T-cell (primary cell): ENCODE measurements at regions not wholly inside any gene's neighbourhood (a gene's known extent, or its start where the extent isn't known, plus 50 kb on each side); places are given as distances from the start of the nearest gene placed in this dataset.

ENCODE experiments used
- ATAC-seq, 4 experiments: fragments of 200-7000 bp in 3 of 4; fragments of 150-1000 bp in 1 of 4; cut with Tn5 transposase; replicated peaks in 1 of 4; 1 replicate in 3 of 4; 2 replicates in 1 of 4; pipeline ENCODE4 v1.10.0; 2021; ENCODE audit warnings: moderate library complexity in 3 of 4, mild to moderate bottlenecking in 2 of 4, moderate number of reproducible peaks in 1 of 4
- CTCF ChIA-PET, 2 donors: fragments of 300-600 bp; sonication (Branson Sonifier 250); formaldehyde crosslinking; loops; one replicate each; lab custom pipeline; 2022; ENCODE audit warnings: antibody characterized with exemption in 2 of 2; lab: Charles Lee
- POLR2A ChIA-PET, 2 donors: fragments of 300-600 bp; sonication (Branson Sonifier 250); formaldehyde crosslinking; loops; one replicate each; lab custom pipeline; 2022; ENCODE audit warnings: antibody characterized with exemption in 2 of 2; lab: Charles Lee
- DNase-seq, 35 experiments: peaks; one replicate each; pipeline versions ENCODE4 v3.0.0 to v3.0.0-alpha.2; 2013 to 2023
- H3K27ac ChIP-seq: one replicate; pipeline ENCODE4 v1.5.1; 2013; ENCODE audit warnings: low read length
- H3K27me3 ChIP-seq, 2 experiments: replicated peaks in 1 of 2; 1 replicate in 1 of 2; 2 replicates in 1 of 2; pipeline versions ENCODE4 v1.6.1 to v1.7.0; 2013; ENCODE audit warnings: low read length in 1 of 2, mixed read lengths in 1 of 2; ENCODE audit not compliant: control insufficient read depth in 2 of 2, insufficient read depth in 2 of 2; ENCODE audit errors: extremely low read depth in 1 of 2
- H3K36me3 ChIP-seq, 2 donors: 1 replicate in 1 of 2; 2 replicates in 1 of 2; pipeline versions ENCODE4 v1.6.1 to v1.7.0; 2013; ENCODE audit warnings: low read length in 1 of 2; ENCODE audit not compliant: control insufficient read depth in 2 of 2, insufficient read depth in 1 of 2; ENCODE audit errors: extremely low read depth in 1 of 2
- H3K4me1 ChIP-seq, 2 experiments: 1 replicate in 1 of 2; 2 replicates in 1 of 2; pipeline versions ENCODE4 v1.6.1 to v1.7.0; 2013; ENCODE audit warnings: low read length in 2 of 2, mixed read lengths in 1 of 2; ENCODE audit not compliant: insufficient read depth in 2 of 2, control insufficient read depth in 1 of 2; ENCODE audit errors: extremely low read depth in 1 of 2
- H3K4me3 ChIP-seq, 2 donors: 1 replicate in 1 of 2; 2 replicates in 1 of 2; pipeline versions ENCODE4 v1.5.1 to v1.7.0; 2013; ENCODE audit warnings: mild to moderate bottlenecking in 2 of 2, low read length in 1 of 2, moderate library complexity in 1 of 2; ENCODE audit not compliant: control insufficient read depth in 1 of 2; ENCODE audit errors: extremely low read depth in 1 of 2
- H3K9me3 ChIP-seq: 2 replicates; pipeline ENCODE4 v1.7.0; 2013
- H3K27ac Mint-ChIP-seq, 2 donors: one replicate each; pipeline ENCODE4 v1.8.0; 2020 to 2021; ENCODE audit warnings: mild to moderate bottlenecking in 2 of 2, mixed read lengths in 2 of 2
- H3K27me3 Mint-ChIP-seq, 2 donors: one replicate each; pipeline ENCODE4 v1.8.0; 2021 to 2022; ENCODE audit warnings: mixed read lengths in 2 of 2
- H3K36me3 Mint-ChIP-seq: one replicate; pipeline ENCODE4 v1.8.0; 2021; ENCODE audit warnings: mixed read lengths
- H3K4me1 Mint-ChIP-seq, 3 donors: one replicate each; pipeline ENCODE4 v1.8.0; 2020 to 2022; ENCODE audit warnings: mixed read lengths in 3 of 3, mild to moderate bottlenecking in 1 of 3
- H3K4me3 Mint-ChIP-seq, 3 donors: one replicate each; pipeline ENCODE4 v1.8.0; 2020 to 2022; ENCODE audit warnings: mild to moderate bottlenecking in 3 of 3, mixed read lengths in 3 of 3, moderate library complexity in 3 of 3
- H3K9me3 Mint-ChIP-seq, 3 donors: one replicate each; pipeline ENCODE4 v1.8.0; 2020 to 2022; ENCODE audit warnings: mixed read lengths in 3 of 3
- WGBS: methylation state at CpG from one replicate; pipeline ENCODE4 v1.1.5; 2013; ENCODE audit warnings: missing lambda C conversion rate; ENCODE audit not compliant: insufficient coverage; 5-methylcytosine and 5-hydroxymethylcytosine counted together

- H3K4me1 ChIP-seq, result no peaks in the 10 kb centered on the region
- no peaks in the 10 kb centered on the region for H3K36me3 ChIP-seq
- no peaks in the 10 kb centered on the region for H3K9me3 ChIP-seq
- no peak overlapping the region for H3K4me3 Mint-ChIP-seq
- H3K36me3 Mint-ChIP-seq, result no peaks in the 10 kb centered on the region
- no peak overlapping the region for H3K27ac ChIP-seq
- H3K27me3 ChIP-seq, result no peaks in the 10 kb centered on the region
- no peaks in the 10 kb centered on the region for H3K27me3 Mint-ChIP-seq
- no peak overlapping the region for H3K4me3 ChIP-seq
- no peak overlapping the region for H3K27ac Mint-ChIP-seq
- DNase-seq (no peak), ATAC-seq (no peak)
- no peaks in the 10 kb centered on the region for H3K9me3 Mint-ChIP-seq
- 100% methylated on average over 1 of the region's 3 CpGs for WGBS
- no peaks in the 10 kb centered on the region for H3K4me1 Mint-ChIP-seq
- ChIA-PET POLR2A (no interaction called here), CTCF (no interaction called here)
These were observed 678.0 kb upstream of the ZEB2 start for GRCh38 chr2:145197944-145198343.

- no peak overlapping the region for H3K4me3 ChIP-seq
- H3K36me3 Mint-ChIP-seq, result no peaks in the 10 kb centered on the region
These were observed 674.8 kb upstream of the ZEB2 start for GRCh38 chr2:145194673-145195072.

GRCh38 chr2:145190031-145190703, 670.2 kb upstream of the ZEB2 start:
- WGBS, result 100% methylated on average over 2 of the region's 7 CpGs
- Mint-ChIP-seq H3K9me3 (no peaks in the 10 kb centered on the region), H3K36me3 (no peaks in the 10 kb centered on the region), H3K4me1 (no peaks in the 10 kb centered on the region), H3K4me3 (no peak overlapping the region), H3K27me3 (no peaks in the 10 kb centered on the region), H3K27ac (no peak overlapping the region)
- DNase-seq (no peak), ATAC-seq (no peak)
- CTCF ChIA-PET, result no interaction called here
- H3K9me3 ChIP-seq, result no peaks in the 10 kb centered on the region
- no peaks in the 10 kb centered on the region for H3K36me3 ChIP-seq
- H3K4me1 ChIP-seq, result no peaks in the 10 kb centered on the region
- H3K27me3 ChIP-seq, result no peaks in the 10 kb centered on the region
- no peak overlapping the region for H3K4me3 ChIP-seq
- H3K27ac ChIP-seq, result no peak overlapping the region
- POLR2A ChIA-PET, result no interaction called here

More at GRCh38 chr2:145194673-145195072, 674.8 kb upstream of the ZEB2 start:
- Histone ChIP-seq H3K9me3 (no peaks in the 10 kb centered on the region), H3K4me1 (no peaks in the 10 kb centered on the region), H3K27me3 (no peaks in the 10 kb centered on the region), H3K36me3 (no peaks in the 10 kb centered on the region), H3K27ac (no peak overlapping the region)
- Mint-ChIP-seq H3K4me1 (no peaks in the 10 kb centered on the region), H3K27me3 (no peaks in the 10 kb centered on the region), H3K27ac (no peak overlapping the region), H3K9me3 (no peaks in the 10 kb centered on the region), H3K4me3 (no peak overlapping the region)
- CTCF ChIA-PET, result no interaction called here
- no peak for DNase-seq
- no peak for ATAC-seq
- POLR2A ChIA-PET, result no interaction called here
- WGBS, result no CpG with 5 or more reads among the region's 2 CpGs

GRCh38 chr2:145186303-145186702, 666.4 kb upstream of the ZEB2 start:
- ATAC-seq, result no peak
- H3K4me1 ChIP-seq, result no peaks in the 10 kb centered on the region
- ChIA-PET CTCF (no interaction called here), POLR2A (no interaction called here)
- no peaks in the 10 kb centered on the region for H3K9me3 Mint-ChIP-seq
- no peaks in the 10 kb centered on the region for H3K36me3 ChIP-seq
- H3K4me3 ChIP-seq, result no peak overlapping the region
- H3K27ac ChIP-seq, result no peak overlapping the region
- H3K4me3 Mint-ChIP-seq, result no peak overlapping the region
- no peaks in the 10 kb centered on the region for H3K4me1 Mint-ChIP-seq
- no peaks in the 10 kb centered on the region for H3K36me3 Mint-ChIP-seq
- no peaks in the 10 kb centered on the region for H3K27me3 ChIP-seq
- H3K27me3 Mint-ChIP-seq, result no peaks in the 10 kb centered on the region
- no peak overlapping the region for H3K27ac Mint-ChIP-seq
- WGBS, result 67% methylated on average over 4 of the region's 4 CpGs
- H3K9me3 ChIP-seq, result no peaks in the 10 kb centered on the region
- DNase-seq, result no peak

GRCh38 chr2:145185696-145186095, 665.8 kb upstream of the ZEB2 start:
- no peaks in the 10 kb centered on the region for H3K36me3 Mint-ChIP-seq

GRCh38 chr2:145184741-145185651, 665.1 kb upstream of the ZEB2 start:
- DNase-seq (no peak), ATAC-seq (no peak)
- H3K4me1 Mint-ChIP-seq, result no peaks in the 10 kb centered on the region
- Histone ChIP-seq H3K27ac (no peak overlapping the region), H3K36me3 (no peaks in the 10 kb centered on the region), H3K4me3 (no peak overlapping the region), H3K27me3 (no peaks in the 10 kb centered on the region), H3K9me3 (no peaks in the 10 kb centered on the region), H3K4me1 (no peaks in the 10 kb centered on the region)
- ChIA-PET POLR2A (no interaction called here), CTCF (interaction anchor here (0.7 kb wide), 3 partner anchors 12 to 295 kb away, joined by 3 to 4 read pairs (median 3); no protein-coding TSS in a partner anchor)
- WGBS, result 80% methylated on average over 1 of the region's 5 CpGs
- H3K27ac Mint-ChIP-seq, result no peak overlapping the region
- no peaks in the 10 kb centered on the region for H3K27me3 Mint-ChIP-seq
- H3K36me3 Mint-ChIP-seq, result no peaks in the 10 kb centered on the region
- no peaks in the 10 kb centered on the region for H3K9me3 Mint-ChIP-seq
- H3K4me3 Mint-ChIP-seq, result no peak overlapping the region

More at GRCh38 chr2:145185696-145186095, 665.8 kb upstream of the ZEB2 start:
- no peak for ATAC-seq
- no peak for DNase-seq
- H3K4me3 Mint-ChIP-seq, result no peak overlapping the region
- Histone ChIP-seq H3K4me3 (no peak overlapping the region), H3K36me3 (no peaks in the 10 kb centered on the region), H3K27me3 (no peaks in the 10 kb centered on the region), H3K9me3 (no peaks in the 10 kb centered on the region), H3K4me1 (no peaks in the 10 kb centered on the region), H3K27ac (no peak overlapping the region)
- H3K9me3 Mint-ChIP-seq, result no peaks in the 10 kb centered on the region
- ChIA-PET CTCF (interaction anchor here in 1 of 2 donors (0.7 kb wide), 1 partner anchor 13 kb away, joined by 4 read pairs; no protein-coding TSS in a partner anchor), POLR2A (no interaction called here)
- WGBS, result 100% methylated on average over 2 of the region's 3 CpGs
- no peaks in the 10 kb centered on the region for H3K4me1 Mint-ChIP-seq
- no peak overlapping the region for H3K27ac Mint-ChIP-seq
- no peaks in the 10 kb centered on the region for H3K27me3 Mint-ChIP-seq
